HG03280 (cell line): ENCODE measurements at regions not wholly inside any gene's neighbourhood (a gene's known extent, or its start where the extent isn't known, plus 50 kb on each side); places are given as distances from the start of the nearest gene placed in this dataset.
"Not testable (repeated sequence)": the region's sequence is repeated elsewhere in the genome, so short reads cannot be mapped to it uniquely, and the experiment has no call there.

Experiments used
- ATAC-seq: cut with Tn5 transposase; IDR thresholded peaks from one replicate; pipeline ENCODE4 v1.9.1; 2021; ENCODE audit warnings: mild to moderate bottlenecking, moderate library complexity; ENCODE audit not compliant: unreplicated experiment

GRCh38 chr4:97015301-97015700 is 1128.0 kb downstream of the STPG2 start:
- ATAC-seq: no peak

- no peak for ATAC-seq
These were observed 1126.9 kb downstream of the STPG2 start for GRCh38 chr4:97016186-97016907.

- no peak for ATAC-seq
These were observed 1115.4 kb downstream of the STPG2 start for GRCh38 chr4:97027728-97028410.

- no peak for ATAC-seq
These were observed 1114.5 kb downstream of the STPG2 start for GRCh38 chr4:97028785-97029184.

GRCh38 chr4:97037411-97038145 is 1105.7 kb downstream of the STPG2 start:
- ATAC-seq: not testable (repeated sequence)

- ATAC-seq: no peak
These were observed 1105.1 kb downstream of the STPG2 start for GRCh38 chr4:97038146-97038516.

- ATAC-seq: no peak
These were observed 1070.6 kb downstream of the STPG2 start for GRCh38 chr4:97072666-97073065.

- no peak for ATAC-seq
These were observed 1070.1 kb downstream of the STPG2 start for GRCh38 chr4:97073194-97073593.

- no peak for ATAC-seq
These were observed 1068.7 kb downstream of the STPG2 start for GRCh38 chr4:97074531-97074930.

- ATAC-seq: no peak
These were observed 1061.3 kb downstream of the STPG2 start for GRCh38 chr4:97081951-97082350.

GRCh38 chr4:97097036-97097435 is 1046.2 kb downstream of the STPG2 start:
- ATAC-seq: not testable (repeated sequence)

GRCh38 chr4:97101171-97101570 is 1042.1 kb downstream of the STPG2 start:
- not testable (repeated sequence) for ATAC-seq

GRCh38 chr4:97103252-97103651 is 1040.0 kb downstream of the STPG2 start:
- no peak for ATAC-seq

GRCh38 chr4:97104006-97104405 is 1039.3 kb downstream of the STPG2 start:
- ATAC-seq: no peak

- ATAC-seq: no peak
These were observed 1038.6 kb downstream of the STPG2 start for GRCh38 chr4:97104666-97105065.

- ATAC-seq: no peak
These were observed 1037.8 kb downstream of the STPG2 start for GRCh38 chr4:97105347-97106099.

GRCh38 chr4:97106161-97106560 is 1037.1 kb downstream of the STPG2 start:
- ATAC-seq: no peak

GRCh38 chr4:97110506-97110905 is 1032.8 kb downstream of the STPG2 start:
- no peak for ATAC-seq

GRCh38 chr4:97116511-97116910 is 1026.8 kb downstream of the STPG2 start:
- no peak for ATAC-seq

GRCh38 chr4:97121493-97121892 is 1021.8 kb downstream of the STPG2 start:
- ATAC-seq: no peak

GRCh38 chr4:97123573-97123972 is 1019.7 kb downstream of the STPG2 start:
- ATAC-seq: no peak
